SK-N-SH (cell line): ENCODE measurements at regions not wholly inside any gene's neighbourhood (a gene's known extent, or its start where the extent isn't known, plus 50 kb on each side); places are given as distances from the start of the nearest gene placed in this dataset.
"Not testable (repeated sequence)": the region's sequence is repeated elsewhere in the genome, so short reads cannot be mapped to it uniquely, and the experiment has no call there.

Experiments
- CTCF ChIP-seq: fragments of 200-600 bp; sonication (generic); IDR thresholded peaks from 2 replicates; pipeline ENCODE4 v1.6.1; 2017; ENCODE audit warnings: antibody characterized with exemption, mild to moderate bottlenecking, moderate library complexity
- EP300 ChIP-seq, 2 experiments: IDR thresholded peaks; 2 replicates each; pipeline versions ENCODE4 v1.4.0 to v1.6.1; 2012; ENCODE audit warnings: borderline replicate concordance in 1 of 2, low read depth in 1 of 2, low read length in 1 of 2
- MXI1 ChIP-seq: IDR thresholded peaks from 2 replicates; pipeline ENCODE4 v1.6.1; 2012; ENCODE audit warnings: mild to moderate bottlenecking, low read depth, low read length, improper control_type of control experiment
- RFX5 ChIP-seq: IDR thresholded peaks from 2 replicates; pipeline ENCODE4 v1.6.1; 2012; ENCODE audit warnings: mild to moderate bottlenecking, improper control_type of control experiment, low read length
- SMC3 ChIP-seq: IDR thresholded peaks from 2 replicates; pipeline ENCODE4 v1.6.1; 2012; ENCODE audit warnings: low read depth, low read length, improper control_type of control experiment
- TCF12 ChIP-seq: IDR thresholded peaks from 2 replicates; pipeline ENCODE4 v1.4.0; 2012
- USF1 ChIP-seq: IDR thresholded peaks from 2 replicates; pipeline ENCODE4 v1.4.0; 2012; ENCODE audit warnings: low read depth, borderline replicate concordance

GRCh38 chr3:145927736-145928135, 233.2 kb downstream of the PLOD2 start:
- not testable (repeated sequence) for TF ChIP-seq CTCF; MXI1; EP300 (IDR thresholded peaks at IDR 0.05; ENCODE audit: borderline replicate concordance in 1 of 2, low read depth in 1 of 2, low read length in 1 of 2); TCF12; RFX5; SMC3; USF1
